H9 (cell line): ENCODE measurements at regions not wholly inside any gene's neighbourhood (a gene's known extent, or its start where the extent isn't known, plus 50 kb on each side); places are given as distances from the start of the nearest gene placed in this dataset.

ENCODE experiments used
- DNase-seq: peaks from one replicate; pipeline ENCODE4 v3.0.0-alpha.2; 2017
- H2AFZ ChIP-seq: one replicate; pipeline ENCODE4 v1.6.1; 2013; ENCODE audit warnings: mild to moderate bottlenecking, low read length, control low read depth, moderate library complexity
- H2AK5ac ChIP-seq: 2 replicates; pipeline ENCODE4 v1.6.1; 2013; ENCODE audit warnings: low read length, control low read depth, mixed read lengths; ENCODE audit not compliant: insufficient read length
- H2BK120ac ChIP-seq: one replicate; pipeline ENCODE4 v1.6.1; 2013; ENCODE audit warnings: low read depth, mild to moderate bottlenecking, low read length, control low read depth, inconsistent platforms; ENCODE audit not compliant: poor library complexity, severe bottlenecking
- H2BK12ac ChIP-seq: 2 replicates; pipeline ENCODE4 v1.6.1; 2013; ENCODE audit warnings: low read length, control low read depth, mixed read lengths, low read depth; ENCODE audit not compliant: insufficient read length
- H2BK15ac ChIP-seq: 2 replicates; pipeline ENCODE4 v1.6.1; 2013; ENCODE audit warnings: low read depth, low read length, control low read depth
- H2BK20ac ChIP-seq: one replicate; pipeline ENCODE4 v1.6.1; 2013; ENCODE audit warnings: low read depth, mild to moderate bottlenecking, low read length, control low read depth, inconsistent platforms; ENCODE audit not compliant: poor library complexity, severe bottlenecking
- H2BK5ac ChIP-seq: 2 replicates; pipeline ENCODE4 v1.6.1; 2013; ENCODE audit warnings: low read length, control low read depth, mixed read lengths; ENCODE audit not compliant: insufficient read length
- H3K14ac ChIP-seq: 2 replicates; pipeline ENCODE4 v1.6.1; 2013; ENCODE audit warnings: low read length, control low read depth; ENCODE audit not compliant: insufficient read depth
- H3K18ac ChIP-seq: 2 replicates; pipeline ENCODE4 v1.6.1; 2013; ENCODE audit warnings: low read depth, mild to moderate bottlenecking, mixed read lengths, low read length, control low read depth; ENCODE audit not compliant: insufficient read length
- H3K23ac ChIP-seq: 2 replicates; pipeline ENCODE4 v1.6.1; 2013; ENCODE audit warnings: low read length, control low read depth, mixed read lengths, low read depth; ENCODE audit not compliant: insufficient read length
- H3K23me2 ChIP-seq: 2 replicates; pipeline ENCODE4 v1.6.1; 2013; ENCODE audit warnings: low read depth, mild to moderate bottlenecking, mixed read lengths, low read length, control low read depth; ENCODE audit not compliant: insufficient read length, poor library complexity, severe bottlenecking
- H3K27ac ChIP-seq: 2 replicates; pipeline ENCODE4 v1.5.1; 2013; ENCODE audit warnings: low read length, control low read depth, mixed read lengths, low read depth; ENCODE audit not compliant: insufficient read length
- H3K27me3 ChIP-seq: 2 replicates; pipeline ENCODE4 v1.6.1; 2013; ENCODE audit warnings: low read length, control low read depth, inconsistent platforms; ENCODE audit not compliant: insufficient read depth
- H3K4ac ChIP-seq: 2 replicates; pipeline ENCODE4 v1.6.1; 2013; ENCODE audit warnings: low read depth, mild to moderate bottlenecking, control low read depth, inconsistent platforms, low read length, moderate library complexity
- H3K4me1 ChIP-seq: 2 replicates; pipeline ENCODE4 v1.6.1; 2013; ENCODE audit warnings: low read length, control low read depth, inconsistent platforms; ENCODE audit not compliant: insufficient read depth
- H3K4me2 ChIP-seq: 2 replicates; pipeline ENCODE4 v1.6.1; 2013; ENCODE audit warnings: low read length, control low read depth, mixed read lengths; ENCODE audit not compliant: insufficient read length, insufficient read depth
- H3K56ac ChIP-seq: 2 replicates; pipeline ENCODE4 v1.6.1; 2013; ENCODE audit warnings: low read depth, mild to moderate bottlenecking, mixed read lengths, low read length, control low read depth; ENCODE audit not compliant: insufficient read length
- H3K79me1 ChIP-seq: 2 replicates; pipeline ENCODE4 v1.6.1; 2013; ENCODE audit warnings: low read depth, mild to moderate bottlenecking, moderate library complexity, low read length, control low read depth, inconsistent platforms; ENCODE audit not compliant: insufficient read depth, poor library complexity, severe bottlenecking
- H3K79me2 ChIP-seq: 2 replicates; pipeline ENCODE4 v1.6.1; 2013; ENCODE audit warnings: low read length, control low read depth, inconsistent platforms; ENCODE audit not compliant: insufficient read depth
- H3K9ac ChIP-seq: 2 replicates; pipeline ENCODE4 v1.6.1; 2013; ENCODE audit warnings: low read length, control low read depth, mixed read lengths; ENCODE audit not compliant: insufficient read length; ENCODE audit errors: extremely low read depth
- H3K9me3 ChIP-seq: one replicate; pipeline ENCODE4 v1.6.1; 2013; ENCODE audit warnings: low read depth, low read length, inconsistent platforms; ENCODE audit not compliant: control insufficient read depth
- H3T11ph ChIP-seq: one replicate; pipeline ENCODE4 v1.6.1; 2013; ENCODE audit warnings: mild to moderate bottlenecking, low read length, control low read depth, inconsistent platforms
- H4K20me1 ChIP-seq: one replicate; pipeline ENCODE4 v1.6.1; 2013; ENCODE audit not compliant: control insufficient read depth, insufficient read length, insufficient read depth
- H4K5ac ChIP-seq: 2 replicates; pipeline ENCODE4 v1.6.1; 2013; ENCODE audit warnings: low read depth, mild to moderate bottlenecking, mixed read lengths, low read length, control low read depth; ENCODE audit not compliant: insufficient read length
- H4K8ac ChIP-seq: replicated peaks from 2 replicates; pipeline ENCODE4 v1.6.1; 2013; ENCODE audit warnings: low read length, control low read depth, mixed read lengths, low read depth; ENCODE audit not compliant: insufficient read length
- H4K91ac ChIP-seq: 2 replicates; pipeline ENCODE4 v1.6.1; 2013; ENCODE audit warnings: low read depth, mild to moderate bottlenecking, moderate library complexity, mixed read lengths, low read length, control low read depth; ENCODE audit not compliant: insufficient read length
- H3K27ac Mint-ChIP-seq, 3 experiments: 2 replicates in 2 of 3; 3 replicates in 1 of 3; pipeline ENCODE4 v1.8.0; 2020 to 2021; ENCODE audit warnings: mixed read lengths in 3 of 3, mild to moderate bottlenecking in 1 of 3, moderate library complexity in 1 of 3
- H3K27me3 Mint-ChIP-seq: 2 replicates; pipeline ENCODE4 v1.8.0; 2021; ENCODE audit warnings: low read depth, mild to moderate bottlenecking, moderate library complexity, mixed read lengths
- H3K36me3 Mint-ChIP-seq, 3 experiments: 2 replicates in 2 of 3; 3 replicates in 1 of 3; pipeline ENCODE4 v1.8.0; 2020 to 2021; ENCODE audit warnings: low read depth in 3 of 3, mixed read lengths in 3 of 3; ENCODE audit not compliant: insufficient read depth in 1 of 3
- H3K4me1 Mint-ChIP-seq, 2 experiments: 2 replicates each; pipeline ENCODE4 v1.8.0; 2020; ENCODE audit warnings: mixed read lengths in 2 of 2
- H3K4me3 Mint-ChIP-seq, 2 experiments: 2 replicates in 1 of 2; 3 replicates in 1 of 2; pipeline ENCODE4 v1.8.0; 2020 to 2021; ENCODE audit warnings: mild to moderate bottlenecking in 2 of 2, mixed read lengths in 2 of 2, moderate library complexity in 1 of 2
- H3K9me3 Mint-ChIP-seq, 2 experiments: 2 replicates in 1 of 2; 3 replicates in 1 of 2; pipeline ENCODE4 v1.8.0; 2020; ENCODE audit warnings: mild to moderate bottlenecking in 2 of 2, mixed read lengths in 2 of 2, moderate library complexity in 1 of 2
- CTCF ChIP-seq: fragments of 200-600 bp; sonication (generic); conservative IDR thresholded peaks from 3 replicates; pipeline ENCODE4 v1.8.0; 2021; ENCODE audit warnings: antibody characterized with exemption, mild to moderate bottlenecking

GRCh38 chr5:74951865-74952264 lies 85.7 kb upstream of the FAM169A start:
- Mint-ChIP-seq H3K36me3 (peaks cover 0 to 6% (median 3%) of the 10 kb centered on the region in 3 experiments; a peak in 3 of 7 replicates), H3K27me3 (no peaks in the 10 kb centered on the region), H3K4me3 (no peak overlapping the region), H3K9me3 (peaks cover 4 to 10% of the 10 kb centered on the region in 2 experiments; a peak in 4 of 5 replicates), H3K27ac (no peak overlapping the region), H3K4me1 (peaks cover 17 to 18% of the 10 kb centered on the region in 2 experiments)
- H3K9ac ChIP-seq: no peak overlapping the region
- H3K14ac ChIP-seq: no peak overlapping the region
- H4K20me1 ChIP-seq: no peaks in the 10 kb centered on the region
- no peak overlapping the region for H2BK20ac ChIP-seq
- H3K4me2 ChIP-seq: no peak overlapping the region
- H3K23me2 ChIP-seq: no peaks in the 10 kb centered on the region
- no peak overlapping the region for H2BK15ac ChIP-seq
- no peak for TF ChIP-seq CTCF
- H3K4ac ChIP-seq: no peak overlapping the region
- H3K23ac ChIP-seq: no peak overlapping the region
- no peak overlapping the region for H2AK5ac ChIP-seq
- H2BK5ac ChIP-seq: no peak overlapping the region
- H3K18ac ChIP-seq: no peak overlapping the region
- no peak overlapping the region for H4K5ac ChIP-seq
- no peaks in the 10 kb centered on the region for H3K79me1 ChIP-seq
- H2BK12ac ChIP-seq: no peak overlapping the region
- no peak overlapping the region for H3K27ac ChIP-seq
- H3K79me2 ChIP-seq: no peaks in the 10 kb centered on the region
- no peak overlapping the region for H2BK120ac ChIP-seq
- no peaks in the 10 kb centered on the region for H3K9me3 ChIP-seq
- no peak overlapping the region for H3K56ac ChIP-seq
- DNase-seq: no peak
- no peak overlapping the region for H4K91ac ChIP-seq
- peaks cover 2% of the 10 kb centered on the region; the same call in 1 of the 2 replicates for H3K4me1 ChIP-seq
- H3K27me3 ChIP-seq: no peaks in the 10 kb centered on the region
- no peak overlapping the region for H3T11ph ChIP-seq
- no peak overlapping the region for H4K8ac ChIP-seq
- H2AFZ ChIP-seq: no peak overlapping the region
